HS-27A (cell line): ENCODE measurements at regions not wholly inside any gene's neighbourhood (a gene's known extent, or its start where the extent isn't known, plus 50 kb on each side); places are given as distances from the start of the nearest gene placed in this dataset.

ENCODE experiments used
- DNase-seq: peaks from one replicate; pipeline ENCODE4 v3.0.0-alpha.2; 2012; ENCODE audit warnings: low read depth, missing footprints

DNA sequence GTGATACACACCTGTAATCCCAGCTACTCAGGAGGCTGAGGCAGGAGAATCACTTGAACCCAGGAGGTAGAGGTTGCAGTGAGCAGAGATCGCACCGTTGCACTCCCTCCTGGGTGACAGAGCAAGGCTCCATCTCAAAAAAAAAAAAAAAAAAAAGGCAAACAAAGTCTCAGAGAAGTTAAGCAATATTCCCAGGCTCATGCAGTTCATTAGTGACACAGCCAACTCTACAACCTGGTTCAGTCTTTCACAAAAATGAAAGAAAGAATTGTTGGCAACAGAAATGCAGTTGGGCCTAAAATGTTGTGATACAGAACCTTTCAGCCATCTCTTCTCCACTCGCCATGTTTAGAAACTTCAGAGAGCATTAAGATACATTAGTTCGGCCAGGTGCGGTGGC is 242.1 kb downstream of the LTN1 start:
- no peak for DNase-seq

DNA sequence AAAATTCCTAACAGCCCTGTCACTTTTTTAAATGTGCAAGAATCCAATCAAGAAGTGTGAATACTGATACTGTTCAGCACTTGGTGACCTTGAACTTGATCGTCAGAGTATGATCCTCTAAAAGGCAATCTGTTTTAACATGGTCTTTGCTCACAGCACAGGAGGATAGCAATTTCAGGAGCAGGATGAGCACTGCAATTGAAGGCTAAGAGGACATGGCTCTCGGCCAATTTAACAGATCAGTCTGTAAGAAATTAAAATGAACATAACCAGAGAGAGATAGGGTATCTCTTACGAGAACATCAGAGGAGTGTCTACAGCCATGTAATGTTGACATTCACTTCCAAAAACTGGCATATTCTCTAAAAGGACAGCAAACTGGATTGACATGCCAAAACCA is 243.1 kb downstream of the LTN1 start:
- DNase-seq, result no peak

DNA sequence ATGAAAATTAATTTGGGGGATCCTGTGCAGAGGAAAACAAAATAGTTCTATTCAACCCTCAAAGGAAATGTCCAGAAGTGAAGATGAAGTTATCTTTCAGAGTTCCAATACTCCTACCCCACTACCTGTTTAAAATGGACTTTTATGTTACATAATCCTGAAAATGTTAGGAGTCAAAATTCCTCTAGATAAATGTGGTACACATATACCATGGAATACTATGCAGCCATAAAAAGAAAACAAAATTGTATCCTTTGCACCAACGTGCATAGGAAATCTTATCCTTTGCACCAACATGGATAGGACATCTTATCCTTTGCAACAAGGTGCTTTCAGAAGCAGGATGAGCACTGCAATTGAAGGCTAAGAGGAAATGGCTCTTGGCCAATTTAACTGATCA is 245.2 kb downstream of the LTN1 start:
- DNase-seq, result no peak

DNA sequence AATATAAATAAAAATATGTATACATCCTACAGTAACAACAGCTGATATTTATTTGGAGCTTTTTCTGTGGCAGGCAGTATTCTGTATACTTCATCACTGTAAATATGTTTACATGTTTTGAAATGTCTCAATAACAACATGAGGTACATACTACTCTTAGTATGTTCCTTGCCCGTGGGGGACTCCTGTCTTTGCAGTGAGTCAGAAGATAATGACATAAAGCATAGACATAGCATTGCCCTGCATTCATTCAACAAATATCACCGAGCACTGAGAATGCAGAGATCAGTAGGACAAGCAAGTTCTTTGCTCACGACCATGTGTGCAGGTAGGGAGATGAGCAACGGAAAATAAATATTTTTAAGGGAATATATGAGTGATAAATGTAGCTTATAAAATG is 246.5 kb downstream of the LTN1 start:
- DNase-seq, result no peak

DNA sequence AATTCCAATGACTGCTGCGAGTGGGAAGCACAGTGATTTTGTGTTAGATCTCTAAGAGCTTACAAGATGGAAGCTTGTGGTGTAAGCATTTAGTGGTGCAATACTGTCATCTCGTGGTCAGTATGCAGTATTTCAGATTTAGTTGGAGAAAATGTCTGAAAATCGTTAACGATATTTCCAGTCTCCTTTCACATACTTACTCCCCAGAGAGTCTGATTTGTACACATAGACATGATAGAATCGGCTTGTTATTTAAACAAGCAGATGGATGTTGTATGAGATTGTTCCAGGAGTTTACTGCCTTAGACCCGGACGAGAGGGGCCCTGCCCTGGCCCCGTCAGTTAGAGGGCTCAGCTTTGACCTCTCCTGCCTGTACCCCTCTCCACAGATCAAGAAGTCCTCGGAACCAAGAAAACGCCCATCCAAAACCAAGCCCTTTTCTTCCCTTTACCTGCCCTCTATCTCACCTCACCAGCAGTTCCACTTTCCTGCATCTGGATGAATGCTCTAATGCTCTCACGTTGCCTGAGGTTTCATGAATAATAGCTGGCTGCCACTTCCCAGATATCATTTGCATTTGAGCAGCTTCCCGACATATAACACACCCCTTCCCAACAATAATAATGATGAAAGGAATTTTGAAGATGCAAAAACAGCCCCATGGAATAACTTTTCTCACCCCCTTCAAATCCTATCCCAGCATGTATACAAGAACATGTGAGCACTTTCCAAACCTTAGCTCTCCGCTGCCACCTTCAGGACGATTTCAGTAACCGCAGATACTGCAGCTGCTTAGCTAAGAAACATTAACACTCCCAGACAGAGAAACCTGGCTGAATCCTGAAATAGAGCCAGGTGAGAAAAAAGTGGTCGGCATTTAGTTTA is 247.3 kb downstream of the LTN1 start:
- peak; percentile 73 for DNase-seq

DNA sequence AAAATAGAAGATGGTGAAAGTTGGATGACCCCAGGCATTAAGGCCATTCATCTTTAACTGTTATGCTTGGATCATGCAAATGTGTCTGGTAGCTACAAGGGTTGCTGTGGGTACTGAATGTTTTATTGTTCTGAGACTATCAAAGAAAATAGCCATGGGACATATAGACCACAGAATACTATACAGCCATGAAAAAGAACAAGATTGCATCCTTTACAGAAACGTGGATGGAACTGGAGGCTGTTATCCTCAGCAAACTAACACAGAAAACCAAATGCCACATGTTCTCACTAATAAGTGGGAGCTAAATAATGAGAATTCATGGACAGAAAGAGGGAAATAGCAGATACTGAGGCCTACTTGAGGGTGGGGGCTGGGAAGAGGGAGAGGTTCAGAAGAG is 249.0 kb downstream of the LTN1 start:
- no peak for DNase-seq

DNA sequence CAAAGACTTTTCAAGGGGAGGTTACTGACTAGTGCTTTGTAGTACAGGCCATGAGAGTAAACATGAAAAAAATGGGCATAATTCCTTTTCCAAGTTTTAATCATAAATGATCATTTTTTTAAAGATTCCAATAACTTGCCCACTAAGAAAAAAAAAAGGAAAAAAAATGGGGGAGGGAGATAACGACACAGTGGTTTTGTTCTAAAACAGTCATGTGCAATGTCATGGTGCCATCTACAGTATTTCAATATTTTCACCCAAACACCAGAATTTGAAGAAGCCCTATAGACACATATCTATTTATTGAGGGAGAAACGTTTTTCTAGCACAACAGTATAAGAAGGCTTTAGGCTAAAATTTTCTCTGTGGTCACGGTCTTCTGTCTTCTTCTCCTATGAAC is 250.2 kb downstream of the LTN1 start:
- DNase-seq, result peak; percentile 46

DNA sequence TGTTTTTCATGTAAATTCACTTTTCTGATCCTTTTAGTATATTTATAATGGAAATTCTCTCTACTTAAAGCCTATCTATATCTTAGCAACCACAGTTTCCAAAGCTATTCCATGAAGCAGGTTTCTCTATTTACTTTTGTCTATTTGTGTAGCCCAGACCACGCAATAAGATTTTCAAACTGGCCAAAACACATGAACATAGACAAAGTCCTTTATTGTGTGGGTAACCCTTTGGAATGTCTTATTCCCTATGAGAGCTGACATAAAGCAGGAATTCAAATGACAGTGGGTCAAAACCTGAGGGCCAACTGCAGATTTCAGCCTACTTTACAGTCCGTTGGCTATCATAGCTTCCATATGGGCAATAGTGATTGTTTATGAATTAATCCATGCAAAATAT is 252.6 kb downstream of the LTN1 start:
- no peak for DNase-seq

DNA sequence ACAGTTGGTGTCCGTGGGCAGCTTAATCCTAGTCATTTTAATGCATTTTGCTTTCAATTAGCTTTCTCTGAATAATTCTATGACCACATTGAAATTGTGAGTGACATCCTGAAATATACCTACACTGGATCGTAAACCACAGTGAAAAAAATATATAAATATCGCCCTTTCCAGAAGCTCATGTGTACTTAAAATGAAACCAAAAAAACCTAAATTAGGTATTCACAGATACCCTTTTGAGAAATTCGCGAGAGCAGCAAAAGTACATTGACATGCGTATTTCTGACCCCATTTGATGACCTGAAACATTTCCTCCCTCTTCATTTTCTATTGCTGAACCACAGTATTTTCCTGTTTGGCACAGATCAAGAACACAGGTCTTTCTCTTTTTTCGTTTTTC is 253.8 kb downstream of the LTN1 start:
- no peak for DNase-seq

DNA sequence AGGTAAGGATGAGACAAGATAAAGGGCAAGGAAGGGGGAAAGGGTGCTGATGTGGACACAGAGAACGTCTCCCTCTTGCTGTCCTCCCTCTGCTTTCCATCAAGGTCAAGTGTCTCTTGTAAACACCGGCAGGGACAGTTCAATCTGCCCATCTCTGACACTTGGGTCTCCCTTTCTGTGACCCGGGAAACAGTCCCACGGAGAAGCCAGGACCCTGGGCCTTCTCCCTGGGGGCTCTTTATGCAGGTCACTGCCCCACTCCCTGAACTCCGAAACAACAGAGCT is 254.3 kb downstream of the LTN1 start:
- DNase-seq, result no peak

DNA sequence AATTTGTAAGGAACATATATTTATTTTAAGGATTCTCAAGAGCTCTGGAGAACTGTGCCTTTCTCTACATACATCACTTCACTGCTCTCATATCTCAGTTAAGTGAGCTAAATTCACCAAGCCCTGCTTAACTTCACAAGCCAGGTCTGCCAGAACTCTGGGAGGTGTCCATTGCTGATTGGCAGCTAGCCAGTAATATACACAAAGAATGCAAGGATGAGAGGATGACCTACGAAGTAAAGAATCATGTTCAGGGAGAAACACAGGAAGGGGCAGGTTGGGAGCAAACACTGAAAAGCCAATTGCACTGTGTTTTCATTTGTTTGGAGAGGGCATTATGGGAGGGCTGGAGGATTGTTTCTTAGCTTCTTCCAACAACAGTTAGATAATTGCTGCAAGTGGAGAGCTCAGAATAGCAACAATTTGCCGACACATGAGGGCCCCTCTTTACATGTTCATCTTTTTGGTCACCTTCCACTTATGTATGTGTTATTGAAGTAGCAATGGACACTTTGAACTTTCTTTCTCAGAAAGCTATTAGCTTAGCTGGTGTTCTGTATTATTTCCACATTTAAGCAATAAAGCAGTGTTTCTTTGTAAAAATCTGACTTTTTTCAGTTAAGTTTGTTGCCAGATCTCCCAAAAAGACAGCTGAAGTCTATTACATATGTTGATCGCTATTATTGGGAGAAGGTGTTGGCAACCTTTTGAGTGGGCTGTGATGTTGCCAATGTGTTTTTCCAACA is 254.8 kb downstream of the LTN1 start:
- peak; percentile 49 for DNase-seq

DNA sequence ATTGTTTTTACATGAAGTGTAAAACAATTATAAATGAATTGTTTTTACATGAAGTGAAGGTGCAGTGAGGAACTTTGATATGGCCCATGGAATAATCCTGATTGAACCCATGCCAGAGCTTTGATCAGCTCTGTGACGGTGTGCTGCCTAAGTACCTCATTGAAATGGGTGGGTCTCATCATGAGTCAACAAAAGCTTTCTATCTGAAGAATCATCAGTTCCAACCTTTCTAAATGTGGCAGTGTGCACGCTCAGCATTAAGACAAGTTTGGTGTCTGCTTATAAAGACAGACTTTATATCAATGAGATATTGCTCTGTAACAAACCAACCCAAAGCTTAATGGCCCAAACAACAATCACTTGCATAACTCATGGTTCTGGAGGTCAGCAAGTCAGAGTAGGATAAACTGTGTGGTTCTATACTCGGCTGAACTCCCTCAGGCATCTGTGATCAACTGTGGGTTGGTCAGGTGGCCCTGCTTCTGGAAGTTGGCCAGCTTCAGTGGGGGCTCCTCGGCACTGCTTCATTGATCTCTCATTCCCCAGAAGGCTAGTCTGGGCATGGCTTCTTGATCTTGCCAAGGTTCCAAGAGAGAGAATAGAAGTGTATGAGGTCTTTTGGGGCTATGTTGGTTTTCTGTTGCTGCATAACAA is 258.0 kb downstream of the LTN1 start:
- no peak for DNase-seq

DNA sequence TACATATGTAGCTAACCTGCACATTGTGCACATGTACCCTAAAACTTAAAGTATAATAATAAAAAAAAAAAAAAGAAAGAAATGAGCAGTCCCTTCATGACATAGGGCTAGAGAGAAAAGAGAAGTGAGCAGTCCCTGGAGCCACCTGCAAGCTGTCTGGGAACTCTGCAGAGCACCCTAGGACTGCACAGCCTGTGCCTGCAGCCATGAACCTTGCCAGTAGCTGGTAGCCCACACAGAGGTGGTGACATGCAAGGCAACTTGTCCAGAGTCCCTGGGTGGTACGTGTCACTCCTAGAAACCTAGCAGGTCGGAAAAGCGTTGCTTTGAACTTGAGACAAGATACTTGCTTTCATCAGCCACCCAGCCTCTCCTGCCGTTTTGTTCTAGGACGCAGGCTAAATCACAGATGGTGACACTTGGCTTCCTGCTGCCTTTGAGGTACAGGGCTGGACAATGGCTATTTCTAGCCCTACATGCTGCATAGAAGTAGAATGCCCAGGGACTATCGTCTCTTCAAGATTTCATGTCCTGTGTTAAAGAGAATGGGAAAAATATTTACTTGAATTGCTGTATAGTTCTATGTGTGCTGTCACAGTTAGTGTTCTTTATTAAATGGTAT is 260.9 kb downstream of the LTN1 start:
- DNase-seq, result no peak

DNA sequence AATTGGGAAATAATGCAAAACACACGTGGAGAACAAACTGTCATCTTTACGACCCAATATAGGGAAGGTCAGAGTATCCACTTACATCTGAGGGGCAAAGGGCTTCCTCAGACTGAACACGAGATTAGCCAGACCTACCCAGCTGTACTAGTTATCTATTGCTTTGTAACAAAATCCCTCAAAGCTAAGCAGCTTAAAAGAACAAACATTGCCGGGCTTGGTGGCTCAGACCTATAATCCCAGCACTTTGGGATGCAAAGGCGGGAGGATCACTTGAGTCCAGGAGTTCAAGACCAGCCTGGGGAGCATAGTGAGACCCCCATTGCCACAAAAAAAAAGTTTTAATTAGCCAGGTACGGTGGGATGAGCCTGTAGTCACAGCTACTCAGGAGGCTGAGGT is 262.8 kb downstream of the LTN1 start:
- no peak for DNase-seq

DNA sequence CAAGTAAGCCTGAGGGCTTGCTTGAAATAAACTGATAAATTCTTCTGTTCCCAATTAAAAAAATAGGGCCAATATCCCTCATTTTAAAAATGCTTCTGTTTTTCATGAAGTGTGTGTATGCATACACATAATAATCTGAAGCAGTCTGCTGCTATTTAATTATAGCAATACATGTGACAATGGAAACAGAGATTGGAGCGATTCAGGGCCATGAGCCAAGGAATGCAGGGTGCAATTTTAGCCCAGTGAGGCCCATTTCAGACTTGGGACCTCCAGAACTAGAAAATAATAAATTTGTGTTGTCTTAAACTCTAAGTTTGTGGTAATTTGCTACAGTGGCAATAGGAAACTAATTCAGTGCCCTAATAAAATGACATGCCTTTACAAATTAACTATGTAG is 264.9 kb downstream of the LTN1 start:
- no peak for DNase-seq

DNA sequence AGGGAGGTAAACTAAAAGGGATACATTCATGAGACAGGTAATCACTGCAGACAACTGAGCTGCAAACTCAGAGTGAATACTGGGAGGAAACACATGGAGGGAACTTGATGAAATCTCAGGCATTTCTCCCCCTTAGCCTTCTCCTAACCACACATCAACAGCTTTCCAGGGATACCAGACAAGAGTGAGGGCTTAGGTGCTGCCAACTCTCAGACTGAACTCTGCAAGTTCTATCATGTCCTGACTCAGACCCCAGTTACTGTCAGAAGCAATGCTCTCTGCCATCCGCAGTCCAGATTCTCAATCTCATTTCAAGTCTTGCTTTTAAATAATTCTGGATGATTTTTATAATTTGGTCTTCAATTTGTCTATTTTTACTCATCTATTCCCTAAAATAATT is 267.3 kb downstream of the LTN1 start:
- DNase-seq, result no peak

DNA sequence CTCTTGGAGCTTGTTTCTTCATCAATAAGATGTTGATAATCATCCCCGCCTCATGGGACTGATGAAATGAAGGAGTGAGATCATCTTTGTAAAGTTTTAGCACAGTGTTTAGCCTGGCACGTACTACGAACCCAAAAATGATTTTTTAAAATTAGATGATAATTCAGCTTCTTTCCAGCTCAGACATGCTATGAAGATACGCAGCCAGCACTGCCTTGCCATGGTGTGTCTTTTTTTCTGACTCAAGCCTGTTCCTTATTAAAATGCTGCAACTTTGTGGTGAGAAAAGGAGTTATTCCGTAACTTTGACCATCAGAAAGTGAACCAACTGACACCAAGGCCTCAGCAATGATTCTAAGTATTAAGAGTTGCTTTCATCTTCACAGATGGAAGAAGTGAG is 269.0 kb downstream of the LTN1 start:
- DNase-seq, result no peak

DNA sequence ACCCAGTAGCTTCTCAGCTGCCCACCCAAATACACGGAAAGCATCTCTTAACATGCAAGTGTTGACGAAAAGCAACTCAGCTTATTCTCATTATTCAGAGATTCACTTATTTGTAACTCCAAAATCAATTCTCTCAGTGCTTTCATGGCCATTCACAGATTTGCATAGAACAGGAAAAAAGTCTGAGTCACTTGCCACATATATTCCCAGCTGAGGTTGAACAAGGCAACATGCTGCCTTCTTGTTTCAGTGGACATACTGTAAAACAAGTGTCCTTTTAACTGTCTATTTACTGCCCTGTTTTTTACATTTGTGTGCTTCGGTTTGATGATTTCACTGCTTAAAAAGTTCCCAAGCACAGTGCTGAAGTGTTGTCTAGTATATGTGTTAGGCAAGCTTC is 273.0 kb downstream of the LTN1 start:
- DNase-seq, result no peak

DNA sequence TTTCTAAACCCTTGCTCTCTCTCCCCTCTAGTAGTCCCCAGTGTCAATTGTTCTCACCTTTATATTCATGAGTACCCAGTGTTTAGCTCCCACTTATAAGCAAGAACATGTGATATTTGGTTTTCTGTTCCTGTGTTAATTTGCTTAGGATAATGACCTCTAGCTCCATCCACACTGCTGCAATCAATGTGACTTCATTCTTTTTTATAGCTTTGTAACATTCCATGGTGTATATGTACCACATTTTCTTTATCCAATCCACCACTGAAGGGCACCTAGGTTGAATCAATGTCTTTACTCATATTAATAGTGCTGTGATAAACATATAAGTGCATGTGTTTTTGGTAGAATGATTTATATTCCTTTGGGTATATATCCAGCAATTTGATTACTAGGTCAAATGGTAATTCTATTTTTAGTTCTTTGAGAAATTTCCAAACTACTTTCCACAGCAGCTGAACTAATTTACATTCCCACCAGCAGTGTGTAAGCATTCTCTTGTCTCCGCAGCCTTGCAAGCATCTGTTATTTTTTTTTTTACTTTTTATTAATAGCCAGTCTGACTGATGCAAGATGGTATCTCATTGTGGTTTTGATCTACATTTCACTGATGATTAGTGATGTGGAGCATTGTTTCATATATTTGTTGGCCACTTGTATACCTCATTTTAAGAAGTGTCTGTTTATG is 277.8 kb downstream of the LTN1 start:
- no peak for DNase-seq

DNA sequence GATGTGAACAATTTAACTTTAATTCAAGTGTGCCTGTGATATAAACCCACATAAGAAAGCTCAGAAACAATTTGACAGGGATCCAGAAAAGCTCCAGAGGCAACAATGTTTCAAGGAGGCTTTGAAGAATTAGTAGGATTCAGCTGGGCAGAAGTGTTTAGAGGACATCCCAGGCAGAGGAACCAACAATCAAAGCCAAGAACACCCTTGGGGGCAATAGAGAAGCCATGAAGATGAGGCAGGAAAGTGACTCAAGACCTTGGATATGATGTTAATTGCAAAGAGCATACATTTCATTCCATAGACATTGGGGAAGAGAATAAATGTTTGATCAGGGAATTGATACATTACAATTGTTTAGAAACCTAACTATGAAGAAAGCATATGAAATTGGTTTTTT is 280.3 kb downstream of the LTN1 start:
- no peak for DNase-seq

DNA sequence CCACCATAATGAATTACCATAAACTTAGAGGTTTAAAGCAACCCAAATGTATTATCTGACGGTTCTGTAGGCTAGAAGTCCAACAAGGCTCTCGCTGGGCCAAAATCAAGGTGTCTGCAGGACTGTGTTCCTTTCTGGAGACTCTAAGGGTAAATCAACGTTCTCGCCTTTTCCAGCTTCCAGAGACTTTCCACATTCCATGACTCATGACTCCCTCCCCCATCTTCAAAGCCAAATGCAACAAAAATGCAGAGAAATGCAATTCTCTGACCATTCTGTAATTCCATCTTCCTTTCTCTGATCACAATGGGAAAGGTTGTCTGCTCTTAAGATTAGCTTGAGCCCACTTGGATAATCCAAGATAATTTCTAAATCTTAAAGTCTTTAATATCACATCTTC is 287.1 kb downstream of the LTN1 start:
- DNase-seq, result peak; percentile 15

DNA sequence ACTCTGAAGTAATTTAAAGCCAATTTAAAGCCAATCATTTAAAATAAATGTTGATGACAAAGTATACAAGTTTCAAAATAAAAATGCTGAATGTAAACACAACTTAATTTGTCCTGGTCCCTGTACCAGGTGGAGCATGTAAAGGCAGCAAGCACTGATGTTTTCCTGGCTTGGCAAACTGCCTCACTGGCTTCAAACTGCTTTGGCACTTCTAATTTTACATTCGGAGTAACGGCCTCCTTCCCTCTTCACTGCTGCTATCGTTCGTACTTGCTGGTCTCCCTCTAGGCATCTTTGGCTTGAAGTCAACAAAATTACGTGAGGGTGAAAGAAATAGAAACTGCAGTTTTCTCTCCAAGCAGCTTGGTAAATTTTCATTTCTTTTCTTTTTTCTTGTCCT is 287.9 kb downstream of the LTN1 start:
- DNase-seq, result no peak
